Thymus (tissue), 11 donors: ENCODE measurements at regions not wholly inside any gene's neighbourhood (a gene's known extent, or its start where the extent isn't known, plus 50 kb on each side); places are given as distances from the start of the nearest gene placed in this dataset.
A peak's percentile ranks its signal among the peaks of the same experiment; 100 is the strongest.

Source experiments
- DNase-seq, 9 donors: peaks; one replicate each; pipeline ENCODE4 v3.0.0-alpha.2; 2013; ENCODE audit warnings: low spot score in 9 of 9, low read depth in 6 of 9, missing footprints in 1 of 9
- H3K27ac ChIP-seq, 2 donors: one replicate each; pipeline ENCODE4 v1.5.1; 2013; ENCODE audit warnings: control low read depth in 1 of 2, low read depth in 1 of 2, low read length in 1 of 2, mild to moderate bottlenecking in 1 of 2, moderate library complexity in 1 of 2
- H3K27me3 ChIP-seq, 2 donors: one replicate each; pipeline ENCODE4 v1.5.1; 2013; ENCODE audit warnings: low read length in 1 of 2; ENCODE audit not compliant: control insufficient read depth in 2 of 2, insufficient read depth in 1 of 2
- H3K36me3 ChIP-seq, 2 donors: one replicate each; pipeline ENCODE4 v1.5.1; 2013; ENCODE audit warnings: low read length in 1 of 2, mild to moderate bottlenecking in 1 of 2, moderate library complexity in 1 of 2; ENCODE audit not compliant: control insufficient read depth in 2 of 2, insufficient read depth in 2 of 2
- H3K4me1 ChIP-seq, 2 donors: one replicate each; pipeline ENCODE4 v1.5.1; 2013; ENCODE audit warnings: low read length in 2 of 2; ENCODE audit not compliant: control insufficient read depth in 2 of 2, insufficient read depth in 2 of 2
- H3K4me3 ChIP-seq, 2 donors: one replicate each; pipeline ENCODE4 v1.5.1; 2013; ENCODE audit warnings: low read length in 2 of 2, control low read depth in 1 of 2, mild to moderate bottlenecking in 1 of 2
- H3K9me3 ChIP-seq, 2 donors: one replicate each; pipeline ENCODE4 v1.5.1; 2013; ENCODE audit warnings: low read length in 1 of 2, mild to moderate bottlenecking in 1 of 2; ENCODE audit not compliant: control insufficient read depth in 2 of 2, insufficient read depth in 1 of 2
- WGBS: extraction: QIAGEN DNeasy Blood & Tissue Kit; methylation state at CpG from one replicate; pipeline ENCODE4 v1.1.7; 2013; 5-methylcytosine and 5-hydroxymethylcytosine counted together
- donor health status: healthy.

DNA sequence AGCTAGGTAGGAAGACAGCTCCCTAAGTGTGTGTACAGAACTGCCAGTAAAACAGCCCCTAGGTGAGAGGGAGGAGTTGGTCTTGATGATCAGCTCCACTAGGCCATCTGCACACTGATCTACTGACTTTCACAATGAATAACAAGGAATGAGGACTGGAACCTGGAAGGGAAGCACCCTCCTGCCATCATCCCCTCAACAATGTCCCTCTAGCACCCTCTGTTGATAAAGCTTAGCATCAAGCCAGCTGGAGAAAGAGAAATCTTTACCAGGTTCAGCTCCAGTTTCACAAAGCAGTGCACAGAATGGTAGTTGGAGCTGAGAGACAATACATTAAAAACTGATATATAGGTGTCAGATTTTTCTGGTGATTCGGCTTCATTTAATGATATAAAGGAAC is 57.2 kb upstream of the IRAK1BP1 start:
- peaks cover 0 to 6% of the 10 kb centered on the region in 2 donors for H3K9me3 ChIP-seq
- H3K4me1 ChIP-seq = no peaks in the 10 kb centered on the region
- no peak overlapping the region for H3K4me3 ChIP-seq
- 20% methylated on average over 1 of the region's 1 CpG for WGBS
- no peak for DNase-seq
- no peaks in the 10 kb centered on the region for H3K27me3 ChIP-seq
- H3K36me3 ChIP-seq = no peaks in the 10 kb centered on the region
- H3K27ac ChIP-seq = no peak overlapping the region

DNA sequence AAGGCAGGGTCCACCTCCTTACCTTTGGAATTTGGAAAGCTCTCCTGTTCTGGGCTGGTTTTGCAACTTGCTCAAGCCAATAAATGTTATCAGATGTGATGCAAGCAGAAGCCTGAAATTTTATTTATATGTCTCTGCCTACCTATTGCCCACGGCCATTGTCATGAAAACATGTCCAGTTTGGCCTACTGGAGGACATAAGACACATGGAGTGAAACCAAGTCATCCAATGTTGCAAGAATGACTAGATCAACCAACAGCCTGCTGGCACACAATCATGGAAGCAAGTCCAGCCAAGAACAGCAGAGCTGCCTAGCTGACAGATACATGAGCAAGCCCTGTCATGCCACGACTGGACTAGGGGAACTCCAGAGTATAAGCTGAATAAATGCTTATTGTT is 56.7 kb upstream of the IRAK1BP1 start:
- peak in 1 of 9 donors; percentile 2 for DNase-seq
- no peaks in the 10 kb centered on the region for H3K36me3 ChIP-seq
- no peak overlapping the region for H3K4me3 ChIP-seq
- 67% methylated on average over 2 of the region's 2 CpGs for WGBS
- H3K27me3 ChIP-seq = no peaks in the 10 kb centered on the region
- no peak overlapping the region for H3K27ac ChIP-seq
- H3K4me1 ChIP-seq = no peaks in the 10 kb centered on the region
- peaks cover 0 to 6% of the 10 kb centered on the region in 2 donors for H3K9me3 ChIP-seq
